ENCODE measurements at regions not wholly inside any gene's neighbourhood (a gene's known extent, or its start where the extent isn't known, plus 50 kb on each side); places are given as distances from the start of the nearest gene placed in this dataset.

DNA sequence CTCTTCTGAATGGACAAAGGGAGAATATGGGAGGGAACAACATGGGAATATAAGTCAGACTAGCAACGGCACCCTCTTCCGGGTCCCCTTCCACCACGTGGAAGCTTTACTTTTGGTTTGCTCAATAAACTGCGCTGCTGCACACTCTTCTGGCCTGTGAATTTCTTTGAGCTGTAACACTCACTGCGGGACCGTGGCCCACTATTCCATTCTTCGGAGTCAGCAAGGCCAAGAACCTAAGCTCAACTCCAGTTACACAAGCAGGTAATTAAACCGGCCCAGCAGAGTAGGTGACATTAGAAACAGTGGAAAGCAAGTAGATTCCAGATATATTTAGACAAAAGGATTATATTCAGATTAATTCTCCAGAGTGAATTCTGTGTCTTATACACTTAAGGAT, 697.4 kb upstream of the NXPH2 start:
- DNase-seq (ENCODE audit: low read depth): no peak
- no peak overlapping the region for H3K4me3 ChIP-seq (ENCODE audit: low read depth, low read length)
- TF ChIP-seq POLR2A (IDR thresholded peaks at IDR 0.05; ENCODE audit: extremely low read depth, insufficient read length) (no peak), MYC (IDR thresholded peaks at IDR 0.05; ENCODE audit: low read depth, low read length) (no peak)
- TF ChIP-seq, protein P1, sequence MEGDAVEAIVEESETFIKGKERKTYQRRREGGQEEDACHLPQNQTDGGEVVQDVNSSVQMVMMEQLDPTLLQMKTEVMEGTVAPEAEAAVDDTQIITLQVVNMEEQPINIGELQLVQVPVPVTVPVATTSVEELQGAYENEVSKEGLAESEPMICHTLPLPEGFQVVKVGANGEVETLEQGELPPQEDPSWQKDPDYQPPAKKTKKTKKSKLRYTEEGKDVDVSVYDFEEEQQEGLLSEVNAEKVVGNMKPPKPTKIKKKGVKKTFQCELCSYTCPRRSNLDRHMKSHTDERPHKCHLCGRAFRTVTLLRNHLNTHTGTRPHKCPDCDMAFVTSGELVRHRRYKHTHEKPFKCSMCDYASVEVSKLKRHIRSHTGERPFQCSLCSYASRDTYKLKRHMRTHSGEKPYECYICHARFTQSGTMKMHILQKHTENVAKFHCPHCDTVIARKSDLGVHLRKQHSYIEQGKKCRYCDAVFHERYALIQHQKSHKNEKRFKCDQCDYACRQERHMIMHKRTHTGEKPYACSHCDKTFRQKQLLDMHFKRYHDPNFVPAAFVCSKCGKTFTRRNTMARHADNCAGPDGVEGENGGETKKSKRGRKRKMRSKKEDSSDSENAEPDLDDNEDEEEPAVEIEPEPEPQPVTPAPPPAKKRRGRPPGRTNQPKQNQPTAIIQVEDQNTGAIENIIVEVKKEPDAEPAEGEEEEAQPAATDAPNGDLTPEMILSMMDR (IDR thresholded peaks at IDR 0.05; ENCODE audit: low read depth, low read length): no peak
- TF ChIP-seq, protein P2, sequence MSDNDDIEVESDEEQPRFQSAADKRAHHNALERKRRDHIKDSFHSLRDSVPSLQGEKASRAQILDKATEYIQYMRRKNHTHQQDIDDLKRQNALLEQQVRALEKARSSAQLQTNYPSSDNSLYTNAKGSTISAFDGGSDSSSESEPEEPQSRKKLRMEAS (IDR thresholded peaks at IDR 0.05; ENCODE audit: low read depth, low read length): no peak

DNA sequence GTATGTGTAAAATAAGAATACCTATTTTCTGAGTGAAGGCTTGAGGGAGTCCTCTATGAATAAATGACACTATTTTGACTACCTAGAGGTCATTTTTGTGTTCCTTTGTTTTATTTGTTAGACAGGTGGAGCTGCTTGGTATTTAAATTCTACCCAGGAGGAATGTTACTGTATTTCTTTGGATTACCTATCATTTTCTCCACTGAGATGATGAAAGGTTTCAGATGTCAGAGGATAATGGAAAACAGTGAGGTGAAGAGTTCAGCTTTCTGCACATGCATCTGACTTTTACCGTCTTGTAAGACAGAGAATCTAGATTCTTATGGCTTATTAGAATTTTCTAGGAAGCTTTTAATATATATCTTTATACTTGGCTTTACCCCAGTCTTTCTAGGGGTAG, 689.8 kb upstream of the NXPH2 start:
- no peak overlapping the region for H3K4me3 ChIP-seq (ENCODE audit: low read depth, low read length)
- TF ChIP-seq, protein P2 (IDR thresholded peaks at IDR 0.05; ENCODE audit: low read depth, low read length): no peak
- TF ChIP-seq, protein P1 (IDR thresholded peaks at IDR 0.05; ENCODE audit: low read depth, low read length): no peak
- TF ChIP-seq POLR2A (IDR thresholded peaks at IDR 0.05; ENCODE audit: extremely low read depth, insufficient read length): no peak
- no peak for TF ChIP-seq MYC (IDR thresholded peaks at IDR 0.05; ENCODE audit: low read depth, low read length)
- DNase-seq (ENCODE audit: low read depth): no peak

DNA sequence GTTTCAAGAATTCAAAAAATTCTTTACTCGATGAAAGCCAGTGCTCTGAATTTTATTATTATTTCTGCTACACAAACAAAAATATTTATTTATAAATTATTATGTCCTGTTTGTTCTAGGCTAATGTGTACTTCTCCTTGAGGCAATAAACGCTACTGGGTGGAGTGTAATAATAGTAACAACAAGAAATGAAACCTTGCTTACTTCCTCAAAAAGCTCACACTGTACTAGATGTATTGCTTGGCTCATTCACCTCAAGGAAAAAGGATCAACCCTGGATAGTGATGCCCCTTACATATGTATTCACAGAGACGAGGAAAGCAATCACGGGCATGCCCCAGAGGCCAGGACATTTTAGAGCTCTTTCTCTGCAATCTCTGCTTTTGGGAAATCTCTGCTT, 685.6 kb upstream of the NXPH2 start:
- H3K4me3 ChIP-seq (ENCODE audit: low read depth, low read length): no peak overlapping the region
- TF ChIP-seq POLR2A (IDR thresholded peaks at IDR 0.05; ENCODE audit: extremely low read depth, insufficient read length) (no peak), MYC (IDR thresholded peaks at IDR 0.05; ENCODE audit: low read depth, low read length) (no peak)
- TF ChIP-seq, protein P1 (IDR thresholded peaks at IDR 0.05; ENCODE audit: low read depth, low read length): no peak
- TF ChIP-seq, protein P2 (IDR thresholded peaks at IDR 0.05; ENCODE audit: low read depth, low read length): no peak
- DNase-seq (ENCODE audit: low read depth): peak; percentile 5

DNA sequence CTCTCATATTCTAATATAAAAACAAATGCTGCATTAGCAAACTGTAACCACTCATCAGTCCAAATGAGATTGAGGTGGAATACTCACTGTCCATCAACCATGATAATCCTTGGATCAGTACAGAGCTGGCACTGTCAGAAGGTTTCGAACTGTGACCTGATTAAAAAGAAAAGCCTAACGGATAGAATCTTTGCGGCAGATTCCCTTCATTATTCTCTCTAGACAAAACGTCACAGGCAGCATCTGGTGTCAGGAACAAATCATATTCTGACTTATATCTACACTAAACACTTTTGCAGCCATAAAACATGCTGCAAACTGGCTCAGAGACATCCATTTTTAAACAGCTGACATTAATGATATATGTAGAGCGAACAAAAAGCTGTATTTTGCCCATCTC, 677.7 kb upstream of the NXPH2 start:
- no peak for DNase-seq (ENCODE audit: low read depth)
- TF ChIP-seq MYC (IDR thresholded peaks at IDR 0.05; ENCODE audit: low read depth, low read length): no peak
- no peak for TF ChIP-seq POLR2A (IDR thresholded peaks at IDR 0.05; ENCODE audit: extremely low read depth, insufficient read length)
- TF ChIP-seq, protein P2 (IDR thresholded peaks at IDR 0.05; ENCODE audit: low read depth, low read length): no peak
- TF ChIP-seq, protein P1 (IDR thresholded peaks at IDR 0.05; ENCODE audit: low read depth, low read length): no peak
- H3K4me3 ChIP-seq (ENCODE audit: low read depth, low read length): no peak overlapping the region

DNA sequence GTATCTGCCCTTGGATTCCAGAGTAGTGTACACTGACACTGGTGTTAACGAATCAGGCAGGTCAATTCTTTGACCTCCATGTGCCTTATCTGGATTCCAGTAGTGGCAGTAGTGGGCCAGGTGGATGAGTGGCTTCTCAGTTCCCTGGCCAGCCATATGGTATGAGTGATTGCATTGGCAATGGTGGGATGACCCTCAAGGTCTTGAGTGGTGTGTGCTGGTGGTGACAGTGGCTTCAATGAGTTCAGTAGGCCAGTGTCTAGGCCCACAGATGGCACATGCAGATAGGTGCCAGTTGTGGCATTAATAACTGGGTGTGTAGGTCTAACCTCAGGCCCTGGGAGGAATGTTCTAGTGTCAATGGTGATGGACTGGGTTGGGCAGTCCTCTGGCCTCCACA, 674.1 kb upstream of the NXPH2 start:
- TF ChIP-seq, protein P1 (IDR thresholded peaks at IDR 0.05; ENCODE audit: low read depth, low read length): no peak
- TF ChIP-seq, protein P2 (IDR thresholded peaks at IDR 0.05; ENCODE audit: low read depth, low read length): no peak
- TF ChIP-seq MYC (IDR thresholded peaks at IDR 0.05; ENCODE audit: low read depth, low read length) (no peak), POLR2A (IDR thresholded peaks at IDR 0.05; ENCODE audit: extremely low read depth, insufficient read length) (no peak)
- H3K4me3 ChIP-seq (ENCODE audit: low read depth, low read length): no peak overlapping the region
- no peak for DNase-seq (ENCODE audit: low read depth)

DNA sequence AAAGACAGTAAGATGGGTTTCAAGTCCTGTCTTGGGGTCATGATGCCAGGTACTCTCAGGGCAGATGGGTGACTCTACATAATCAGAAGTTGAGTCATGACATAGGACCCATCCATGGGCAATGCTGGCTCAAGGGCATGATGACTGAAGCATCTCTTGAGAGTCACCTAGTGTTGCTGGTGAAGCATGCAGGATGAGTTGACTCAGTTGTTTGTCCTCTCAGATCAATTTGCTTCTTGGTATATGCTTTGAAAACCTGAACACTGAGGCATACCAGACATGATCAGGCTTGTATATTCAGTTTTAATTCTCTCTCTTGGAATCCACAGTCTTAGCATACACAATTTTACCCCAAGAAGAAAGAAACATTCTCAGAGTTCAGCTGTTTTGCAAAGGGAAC, 658.9 kb upstream of the NXPH2 start:
- H3K4me3 ChIP-seq (ENCODE audit: low read depth, low read length): no peak overlapping the region
- no peak for DNase-seq (ENCODE audit: low read depth)
- no peak for TF ChIP-seq MYC (IDR thresholded peaks at IDR 0.05; ENCODE audit: low read depth, low read length)
- no peak for TF ChIP-seq POLR2A (IDR thresholded peaks at IDR 0.05; ENCODE audit: extremely low read depth, insufficient read length)
- TF ChIP-seq, protein P2 (IDR thresholded peaks at IDR 0.05; ENCODE audit: low read depth, low read length): no peak
- TF ChIP-seq, protein P1 (IDR thresholded peaks at IDR 0.05; ENCODE audit: low read depth, low read length): no peak

Data from NB4 (cell line).